Psoas muscle (tissue), 7 donors: ENCODE measurements at regions not wholly inside any gene's neighbourhood (a gene's known extent, or its start where the extent isn't known, plus 50 kb on each side); places are given as distances from the start of the nearest gene placed in this dataset.

ENCODE experiments used
- ATAC-seq, 4 donors: fragments of 200-7000 bp; cut with Tn5 transposase; one replicate each; pipeline ENCODE4 v1.9.1; 2020; ENCODE audit warnings: moderate library complexity in 3 of 4, mild to moderate bottlenecking in 2 of 4
- DNase-seq, 2 donors: peaks; one replicate each; pipeline ENCODE4 v3.0.0-alpha.2; 2020
- H3K27ac ChIP-seq: fragments of 200-600 bp; one replicate; pipeline ENCODE4 v1.8.0; 2022
- H3K27me3 ChIP-seq, 3 donors: fragments of 200-600 bp in 1 of 3; one replicate each; pipeline versions ENCODE4 v1.6.1 to v1.8.0; 2013 to 2022; ENCODE audit warnings: low read length in 2 of 3, mild to moderate bottlenecking in 2 of 3, moderate library complexity in 1 of 3; ENCODE audit not compliant: insufficient read depth in 3 of 3
- H3K36me3 ChIP-seq, 2 donors: fragments of 200-600 bp in 1 of 2; one replicate each; pipeline versions ENCODE4 v1.6.1 to v1.8.0; 2013 to 2022; ENCODE audit warnings: low read depth in 1 of 2, mild to moderate bottlenecking in 1 of 2, moderate library complexity in 1 of 2; ENCODE audit not compliant: insufficient read depth in 1 of 2
- H3K4me1 ChIP-seq: fragments of 200-600 bp; one replicate; pipeline ENCODE4 v1.8.0; 2022
- H3K4me3 ChIP-seq: fragments of 200-600 bp; one replicate; pipeline ENCODE4 v1.8.0; 2022; ENCODE audit warnings: mild to moderate bottlenecking
- H3K9me3 ChIP-seq: fragments of 200-600 bp; one replicate; pipeline ENCODE4 v1.8.0; 2022
- WGBS, 3 donors: extraction: QIAGEN DNeasy Blood & Tissue Kit; methylation state at CpG; one replicate each; pipeline versions ENCODE4 v1.1.6 to v1.1.7; 2013; 5-methylcytosine and 5-hydroxymethylcytosine counted together
- intact Hi-C, 2 donors: fragments of 100-400 bp; cut with DNase I; formaldehyde crosslinking; loops; one replicate each; pipeline versions ENCODE4 v1.11.0 to v1.14.2; 2022
- TF ChIP-seq, protein P1 (sequence below): fragments of 200-600 bp; IDR thresholded peaks from one replicate; pipeline ENCODE4 v1.8.0; 2022; ENCODE audit warnings: antibody characterized with exemption
- donor health status: healthy with polysubstance abuse.
- donor health status: DM: no; HTN: no; CAD: no; lungs with moderate emphysema.
- donor health status: Bipolar disorder and iron deficiency.
- donor health status: healthy.
- donor health status: DM: yes; HTN: yes; CAD: no.
- donor health status: DM: no; HTN: no; CAD: no.
- donor health status: DM: yes; HTN: yes; CAD: no.

DNA sequence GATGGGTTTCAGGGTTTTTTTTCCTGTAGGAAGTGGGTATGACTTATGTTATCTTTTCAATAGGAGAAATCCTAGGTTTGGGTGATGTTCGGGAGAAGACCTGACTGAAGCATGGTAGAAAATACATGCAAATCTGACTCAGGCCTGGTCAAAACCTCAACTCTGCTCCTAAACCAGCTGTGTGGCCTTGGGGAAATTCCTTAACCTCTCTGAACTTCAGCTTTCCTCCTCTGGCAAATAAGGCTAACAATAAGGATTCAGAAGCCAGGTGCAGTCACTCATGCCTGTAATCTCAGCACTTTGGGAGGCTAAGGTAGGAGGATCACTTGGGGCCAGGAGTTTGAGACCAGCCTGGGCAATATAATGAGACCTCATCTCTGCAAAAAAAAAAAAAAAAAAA, 148.5 kb downstream of the PHETA1 start:
- H3K4me3 ChIP-seq, result no peak overlapping the region
- TF ChIP-seq, protein P1, sequence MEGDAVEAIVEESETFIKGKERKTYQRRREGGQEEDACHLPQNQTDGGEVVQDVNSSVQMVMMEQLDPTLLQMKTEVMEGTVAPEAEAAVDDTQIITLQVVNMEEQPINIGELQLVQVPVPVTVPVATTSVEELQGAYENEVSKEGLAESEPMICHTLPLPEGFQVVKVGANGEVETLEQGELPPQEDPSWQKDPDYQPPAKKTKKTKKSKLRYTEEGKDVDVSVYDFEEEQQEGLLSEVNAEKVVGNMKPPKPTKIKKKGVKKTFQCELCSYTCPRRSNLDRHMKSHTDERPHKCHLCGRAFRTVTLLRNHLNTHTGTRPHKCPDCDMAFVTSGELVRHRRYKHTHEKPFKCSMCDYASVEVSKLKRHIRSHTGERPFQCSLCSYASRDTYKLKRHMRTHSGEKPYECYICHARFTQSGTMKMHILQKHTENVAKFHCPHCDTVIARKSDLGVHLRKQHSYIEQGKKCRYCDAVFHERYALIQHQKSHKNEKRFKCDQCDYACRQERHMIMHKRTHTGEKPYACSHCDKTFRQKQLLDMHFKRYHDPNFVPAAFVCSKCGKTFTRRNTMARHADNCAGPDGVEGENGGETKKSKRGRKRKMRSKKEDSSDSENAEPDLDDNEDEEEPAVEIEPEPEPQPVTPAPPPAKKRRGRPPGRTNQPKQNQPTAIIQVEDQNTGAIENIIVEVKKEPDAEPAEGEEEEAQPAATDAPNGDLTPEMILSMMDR, result no peak
- H3K36me3 ChIP-seq, result no peaks in the 10 kb centered on the region
- 81 to 96% (median 85%) methylated on average over 1 of the region's 1 CpG for WGBS, 3 donors
- ATAC-seq, result no peak
- intact Hi-C loops, result no loop called here
- no peak overlapping the region for H3K27ac ChIP-seq
- no peaks in the 10 kb centered on the region for H3K9me3 ChIP-seq
- peaks cover 0 to 6% (median 0%) of the 10 kb centered on the region in 3 donors for H3K27me3 ChIP-seq
- no peak for DNase-seq
- no peaks in the 10 kb centered on the region for H3K4me1 ChIP-seq

DNA sequence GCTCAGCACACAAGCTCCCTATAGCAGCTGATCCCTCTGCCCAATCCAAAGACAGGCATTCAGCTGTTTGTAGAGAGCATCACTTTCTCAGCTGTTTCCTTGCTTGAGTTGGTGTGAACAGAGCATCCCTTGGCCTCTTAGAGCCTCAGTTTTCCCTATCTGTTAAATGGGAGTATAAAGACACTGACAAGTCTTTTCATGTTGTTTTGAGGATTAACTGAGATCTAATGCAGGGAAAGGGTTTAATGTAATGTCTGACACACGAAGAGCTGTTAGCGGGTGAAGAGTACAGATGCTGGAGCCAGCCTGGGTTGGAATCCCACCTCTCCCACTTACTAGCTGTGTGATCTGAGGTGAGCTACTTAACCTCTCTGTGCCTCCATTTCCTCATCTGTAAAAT, 149.5 kb downstream of the PHETA1 start:
- DNase-seq (no peak), ATAC-seq (no peak)
- TF ChIP-seq, protein P1, result no peak
- intact Hi-C loops, result no loop called here
- Histone ChIP-seq H3K4me1 (no peaks in the 10 kb centered on the region), H3K27me3 (peaks cover 0 to 6% (median 0%) of the 10 kb centered on the region in 3 donors), H3K27ac (no peak overlapping the region), H3K4me3 (no peak overlapping the region), H3K9me3 (no peaks in the 10 kb centered on the region), H3K36me3 (no peaks in the 10 kb centered on the region)
- WGBS, 3 donors, result 61 to 100% (median 90%) methylated on average over 2 of the region's 2 CpGs

DNA sequence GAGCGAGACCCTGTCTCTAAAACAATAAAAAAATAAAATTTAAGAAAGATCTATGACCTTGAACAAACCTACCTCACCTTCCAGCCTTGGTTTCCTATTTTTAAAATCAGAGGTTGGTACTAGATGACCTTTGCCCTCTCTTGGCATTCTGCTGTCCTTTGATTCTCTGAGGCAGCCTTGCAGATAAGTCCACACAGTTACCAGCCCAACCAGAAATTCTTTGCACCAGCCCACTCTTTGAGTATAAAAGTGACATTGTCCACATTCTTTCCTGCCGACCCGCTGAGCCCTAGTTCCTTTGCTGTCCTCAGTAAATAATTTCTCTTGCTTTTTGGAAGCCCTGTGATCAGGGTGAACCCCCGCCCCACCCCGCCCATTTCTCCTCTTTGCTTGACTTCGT, 150.4 kb downstream of the PHETA1 start:
- intact Hi-C loops, result no loop called here
- H3K9me3 ChIP-seq, result no peaks in the 10 kb centered on the region
- 65 to 81% (median 75%) methylated on average over 6 of the region's 6 CpGs for WGBS, 3 donors
- ATAC-seq, result no peak
- no peak for DNase-seq
- H3K4me1 ChIP-seq, result no peaks in the 10 kb centered on the region
- no peak overlapping the region for H3K4me3 ChIP-seq
- H3K27me3 ChIP-seq, result peaks cover 0 to 6% (median 3%) of the 10 kb centered on the region in 3 donors
- H3K36me3 ChIP-seq, result no peaks in the 10 kb centered on the region
- TF ChIP-seq, protein P1, result no peak
- no peak overlapping the region for H3K27ac ChIP-seq

DNA sequence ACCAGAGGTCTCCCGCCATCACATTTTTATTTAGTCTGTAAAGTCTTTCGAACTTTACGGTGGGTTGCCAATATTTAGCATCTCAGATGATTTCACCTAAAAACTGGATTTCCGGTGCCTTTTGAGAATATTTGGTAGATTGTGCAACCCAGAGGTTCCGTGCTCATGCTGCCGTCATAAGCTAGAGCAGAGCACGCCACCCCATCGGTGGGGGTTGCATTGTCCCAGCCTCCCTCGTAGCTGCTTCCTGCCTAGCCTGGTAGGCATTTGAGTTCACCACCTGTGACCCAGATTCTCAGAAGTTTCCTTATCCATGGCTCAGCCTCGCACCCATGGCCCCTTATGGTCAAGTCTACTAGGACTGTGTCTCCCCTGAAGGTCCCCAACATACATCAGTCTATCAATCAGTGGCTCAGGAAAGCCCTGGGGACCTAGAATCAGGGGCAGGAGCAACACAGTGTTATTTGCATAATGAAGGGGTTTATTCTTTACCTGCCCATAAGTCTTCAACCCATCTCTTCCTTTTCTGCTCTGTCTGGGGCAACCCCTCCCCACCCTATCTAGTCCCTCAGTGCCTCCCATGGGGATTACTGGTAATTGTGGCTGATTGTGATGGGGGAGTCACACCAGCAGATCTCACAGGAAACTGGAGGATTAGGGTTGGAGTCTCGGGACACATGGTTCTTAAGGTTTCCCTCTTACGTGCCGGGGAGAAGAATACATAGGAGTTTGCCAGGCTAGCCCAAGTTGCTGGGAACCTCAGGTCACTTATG, 152.3 kb downstream of the PHETA1 start:
- DNase-seq (no peak), ATAC-seq (no peak)
- Histone ChIP-seq H3K4me1 (no peaks in the 10 kb centered on the region), H3K27me3 (peaks cover 0 to 12% (median 8%) of the 10 kb centered on the region in 3 donors), H3K4me3 (no peak overlapping the region), H3K36me3 (no peaks in the 10 kb centered on the region), H3K27ac (no peak overlapping the region), H3K9me3 (no peaks in the 10 kb centered on the region)
- intact Hi-C loops, result no loop called here
- 71 to 75% (median 73%) methylated on average over 13 of the region's 13 CpGs for WGBS, 3 donors
- TF ChIP-seq, protein P1, result no peak

DNA sequence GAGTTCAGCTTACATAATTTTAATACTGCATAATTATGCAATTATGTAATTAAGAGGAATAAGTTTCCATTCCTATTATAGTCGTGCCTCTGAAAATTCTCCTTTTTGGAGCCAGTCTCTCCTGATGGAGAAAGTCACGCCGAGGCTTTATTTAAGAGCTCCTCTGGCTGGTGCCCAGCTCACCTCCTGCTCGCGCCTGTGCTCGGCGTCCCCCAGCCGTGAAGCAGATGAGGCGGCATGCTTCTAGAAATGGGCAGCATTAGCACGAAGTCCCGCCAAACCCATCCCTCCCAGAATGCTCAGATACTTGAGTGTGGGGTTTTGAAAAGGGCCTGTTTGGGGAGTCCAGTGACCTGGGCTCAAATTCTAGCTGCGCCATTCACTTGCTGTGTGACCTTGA, 153.0 kb downstream of the PHETA1 start:
- WGBS, 3 donors, result 79 to 81% (median 79%) methylated on average over 12 of the region's 12 CpGs
- no peaks in the 10 kb centered on the region for H3K9me3 ChIP-seq
- H3K4me3 ChIP-seq, result no peak overlapping the region
- H3K36me3 ChIP-seq, result no peaks in the 10 kb centered on the region
- H3K27ac ChIP-seq, result no peak overlapping the region
- H3K27me3 ChIP-seq, result peaks cover 0 to 17% (median 8%) of the 10 kb centered on the region in 3 donors
- DNase-seq (no peak), ATAC-seq (no peak)
- no peaks in the 10 kb centered on the region for H3K4me1 ChIP-seq
- TF ChIP-seq, protein P1, result no peak
- intact Hi-C loops, result no loop called here
